OCI-LY3 (cell line): ENCODE measurements at regions not wholly inside any gene's neighbourhood (a gene's known extent, or its start where the extent isn't known, plus 50 kb on each side); places are given as distances from the start of the nearest gene placed in this dataset.

Experiments
- H2AFZ ChIP-seq: fragments of 200-600, 300-600 bp; shearing (Covaris generic); 2 replicates; pipeline ENCODE4 v1.6.0; 2014; ENCODE audit warnings: antibody characterized with exemption, low read depth, low read length
- H3K27ac ChIP-seq: fragments of 200-600, 300-600 bp; sonication (generic); 2 replicates; pipeline ENCODE4 v1.5.1; 2014; ENCODE audit warnings: mild to moderate bottlenecking, low read length, moderate library complexity, mixed read lengths
- H3K27me3 ChIP-seq: fragments of 200-600, 300-600 bp; sonication (generic); 2 replicates; pipeline ENCODE4 v1.6.1; 2014; ENCODE audit warnings: low read depth, low read length, mixed read lengths
- H3K36me3 ChIP-seq: fragments of 200-600, 300-600 bp; sonication (generic); replicated peaks from 2 replicates; pipeline ENCODE3; 2014; ENCODE audit warnings: low read depth, low read length, mixed read lengths
- H3K4me1 ChIP-seq: fragments of 300-600, 200-600 bp; sonication (generic); 2 replicates; pipeline ENCODE4 v1.6.1; 2014; ENCODE audit warnings: low read length, mixed read lengths
- H3K4me2 ChIP-seq: fragments of 200-600, 300-600 bp; sonication (generic); 2 replicates; pipeline ENCODE4 v1.6.1; 2014; ENCODE audit warnings: low read length, mixed read lengths
- H3K4me3 ChIP-seq: fragments of 300-600, 200-600 bp; sonication (generic); 2 replicates; pipeline ENCODE4 v1.5.1; 2014; ENCODE audit warnings: antibody characterized with exemption, mild to moderate bottlenecking, low read length, moderate library complexity
- H3K79me2 ChIP-seq: fragments of 300-600, 200-600 bp; shearing (Covaris generic); 2 replicates; pipeline ENCODE4 v1.6.1; 2014; ENCODE audit warnings: mild to moderate bottlenecking, low read length, mixed read lengths
- H3K9ac ChIP-seq: fragments of 300-600, 200-600 bp; shearing (Covaris generic); 2 replicates; pipeline ENCODE4 v1.6.0; 2014; ENCODE audit warnings: mild to moderate bottlenecking, low read length, moderate library complexity
- H3K9me3 ChIP-seq: fragments of 200-600, 300-600 bp; shearing (Covaris generic); 2 replicates; pipeline ENCODE4 v1.6.1; 2014; ENCODE audit warnings: low read length, mixed read lengths; ENCODE audit not compliant: insufficient read depth
- H4K20me1 ChIP-seq: fragments of 200-600, 300-600 bp; sonication (generic); 2 replicates; pipeline ENCODE4 v1.6.1; 2016; ENCODE audit warnings: low read length, mixed read lengths; ENCODE audit not compliant: insufficient read depth
- EZH2phosphoT487 ChIP-seq: fragments of 200-600 bp; shearing (Covaris generic); IDR thresholded peaks from 2 replicates; pipeline ENCODE4 v1.6.1; 2018; ENCODE audit warnings: antibody characterized with exemption, mixed run types, low read depth
- TF ChIP-seq, protein P1 (sequence below): fragments of 200-600, 300-600 bp; sonication (generic); IDR thresholded peaks from 2 replicates; pipeline ENCODE4 v1.5.1; 2014; ENCODE audit warnings: antibody characterized with exemption, low read length, low read depth

- H3K4me1 ChIP-seq: no peaks in the 10 kb centered on the region
- 0 out of 2 replicates have a peak, but pooled peaks cover 3% of the 10 kb centered on the region for H3K27me3 ChIP-seq
- TF ChIP-seq, protein P1, sequence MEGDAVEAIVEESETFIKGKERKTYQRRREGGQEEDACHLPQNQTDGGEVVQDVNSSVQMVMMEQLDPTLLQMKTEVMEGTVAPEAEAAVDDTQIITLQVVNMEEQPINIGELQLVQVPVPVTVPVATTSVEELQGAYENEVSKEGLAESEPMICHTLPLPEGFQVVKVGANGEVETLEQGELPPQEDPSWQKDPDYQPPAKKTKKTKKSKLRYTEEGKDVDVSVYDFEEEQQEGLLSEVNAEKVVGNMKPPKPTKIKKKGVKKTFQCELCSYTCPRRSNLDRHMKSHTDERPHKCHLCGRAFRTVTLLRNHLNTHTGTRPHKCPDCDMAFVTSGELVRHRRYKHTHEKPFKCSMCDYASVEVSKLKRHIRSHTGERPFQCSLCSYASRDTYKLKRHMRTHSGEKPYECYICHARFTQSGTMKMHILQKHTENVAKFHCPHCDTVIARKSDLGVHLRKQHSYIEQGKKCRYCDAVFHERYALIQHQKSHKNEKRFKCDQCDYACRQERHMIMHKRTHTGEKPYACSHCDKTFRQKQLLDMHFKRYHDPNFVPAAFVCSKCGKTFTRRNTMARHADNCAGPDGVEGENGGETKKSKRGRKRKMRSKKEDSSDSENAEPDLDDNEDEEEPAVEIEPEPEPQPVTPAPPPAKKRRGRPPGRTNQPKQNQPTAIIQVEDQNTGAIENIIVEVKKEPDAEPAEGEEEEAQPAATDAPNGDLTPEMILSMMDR: no peak
- TF ChIP-seq EZH2phosphoT487: no peak
Observed at GRCh38 chr5:79890930-79891249, 100.2 kb downstream of the MTX3 start.

DNA sequence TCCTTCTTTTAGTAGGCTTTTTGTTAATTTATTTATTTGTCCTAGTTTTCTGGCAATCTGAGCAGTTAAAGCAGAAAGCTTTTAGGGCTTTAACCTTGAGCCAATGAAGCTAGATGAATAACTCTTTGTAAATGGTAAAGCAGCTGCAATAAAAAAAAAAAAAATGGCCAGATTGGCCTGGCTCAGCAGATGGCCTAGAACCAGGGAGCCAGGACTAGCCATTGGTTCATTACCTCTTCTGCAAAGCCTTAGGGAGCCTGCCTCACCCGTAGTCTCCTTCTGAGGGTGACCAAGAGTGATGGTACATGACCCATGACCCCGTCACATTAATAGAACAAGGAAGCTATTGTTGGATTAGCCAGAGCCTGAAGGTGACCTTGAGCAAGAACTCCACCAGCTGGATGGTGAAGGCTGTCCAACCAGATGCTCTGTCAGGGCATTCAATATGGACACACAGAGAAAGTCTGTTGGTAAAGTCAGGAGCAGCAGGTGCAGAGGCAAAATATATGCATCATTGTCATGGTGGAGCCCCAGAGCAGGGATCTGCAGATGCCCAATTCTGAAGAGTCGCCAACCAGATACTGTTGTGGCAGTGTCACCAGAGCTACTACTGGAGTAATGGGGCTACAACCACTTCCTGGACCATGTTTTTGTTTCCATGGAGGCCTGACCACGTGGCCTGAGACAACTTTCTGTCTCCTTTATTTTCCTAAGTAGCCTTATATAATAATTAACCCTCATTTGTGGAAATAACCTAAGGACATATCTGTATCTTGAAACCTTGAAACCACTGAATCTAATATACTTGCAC, 100.7 kb downstream of the MTX3 start:
- Histone ChIP-seq H3K27me3 (0 out of 2 replicates have a peak, but pooled peaks cover 3% of the 10 kb centered on the region), H3K79me2 (no peaks in the 10 kb centered on the region), H3K4me2 (no peak overlapping the region), H3K4me3 (no peak overlapping the region), H3K4me1 (no peaks in the 10 kb centered on the region), H3K27ac (no peak overlapping the region), H3K9me3 (no peaks in the 10 kb centered on the region), H3K36me3 (no peaks in the 10 kb centered on the region), H3K9ac (no peak overlapping the region), H2AFZ (no peak overlapping the region), H4K20me1 (no peaks in the 10 kb centered on the region)
- TF ChIP-seq, protein P1: no peak
- no peak for TF ChIP-seq EZH2phosphoT487

More at GRCh38 chr5:79890930-79891249, 100.2 kb downstream of the MTX3 start:
- H3K27ac ChIP-seq: no peak overlapping the region
- H3K36me3 ChIP-seq: no peaks in the 10 kb centered on the region
- H3K4me3 ChIP-seq: no peak overlapping the region
- no peaks in the 10 kb centered on the region for H4K20me1 ChIP-seq
- H2AFZ ChIP-seq: no peak overlapping the region
- H3K4me2 ChIP-seq: no peak overlapping the region
- no peaks in the 10 kb centered on the region for H3K79me2 ChIP-seq
- no peaks in the 10 kb centered on the region for H3K9me3 ChIP-seq
- no peak overlapping the region for H3K9ac ChIP-seq

- Histone ChIP-seq H3K79me2 (no peaks in the 10 kb centered on the region), H3K9me3 (no peaks in the 10 kb centered on the region), H3K9ac (no peak overlapping the region), H3K27ac (no peak overlapping the region), H3K4me2 (no peak overlapping the region), H3K4me3 (no peak overlapping the region), H3K4me1 (no peaks in the 10 kb centered on the region), H3K27me3 (0 out of 2 replicates have a peak, but pooled peaks cover 2% of the 10 kb centered on the region), H2AFZ (no peak overlapping the region), H3K36me3 (no peaks in the 10 kb centered on the region), H4K20me1 (no peaks in the 10 kb centered on the region)
- TF ChIP-seq EZH2phosphoT487: no peak
- TF ChIP-seq, protein P1: no peak
Observed at GRCh38 chr5:79888643-79889042, 102.4 kb downstream of the MTX3 start.

- Histone ChIP-seq H3K36me3 (no peaks in the 10 kb centered on the region), H3K79me2 (no peaks in the 10 kb centered on the region), H3K27me3 (no peaks in the 10 kb centered on the region), H3K4me3 (no peak overlapping the region), H3K9ac (no peak overlapping the region), H3K9me3 (no peaks in the 10 kb centered on the region), H3K27ac (no peak overlapping the region), H3K4me2 (no peak overlapping the region), H4K20me1 (no peaks in the 10 kb centered on the region), H2AFZ (no peak overlapping the region), H3K4me1 (no peaks in the 10 kb centered on the region)
- TF ChIP-seq EZH2phosphoT487: no peak
- TF ChIP-seq, protein P1: no peak
Observed at GRCh38 chr5:79886925-79887655, 104.0 kb downstream of the MTX3 start.
